Brain pericyte (primary cell): ENCODE measurements at regions not wholly inside any gene's neighbourhood (a gene's known extent, or its start where the extent isn't known, plus 50 kb on each side); places are given as distances from the start of the nearest gene placed in this dataset.

Source experiments
- DNase-seq: peaks from one replicate; pipeline ENCODE4 v3.0.0-alpha.2; 2012; ENCODE audit warnings: low read depth, low spot score

DNA sequence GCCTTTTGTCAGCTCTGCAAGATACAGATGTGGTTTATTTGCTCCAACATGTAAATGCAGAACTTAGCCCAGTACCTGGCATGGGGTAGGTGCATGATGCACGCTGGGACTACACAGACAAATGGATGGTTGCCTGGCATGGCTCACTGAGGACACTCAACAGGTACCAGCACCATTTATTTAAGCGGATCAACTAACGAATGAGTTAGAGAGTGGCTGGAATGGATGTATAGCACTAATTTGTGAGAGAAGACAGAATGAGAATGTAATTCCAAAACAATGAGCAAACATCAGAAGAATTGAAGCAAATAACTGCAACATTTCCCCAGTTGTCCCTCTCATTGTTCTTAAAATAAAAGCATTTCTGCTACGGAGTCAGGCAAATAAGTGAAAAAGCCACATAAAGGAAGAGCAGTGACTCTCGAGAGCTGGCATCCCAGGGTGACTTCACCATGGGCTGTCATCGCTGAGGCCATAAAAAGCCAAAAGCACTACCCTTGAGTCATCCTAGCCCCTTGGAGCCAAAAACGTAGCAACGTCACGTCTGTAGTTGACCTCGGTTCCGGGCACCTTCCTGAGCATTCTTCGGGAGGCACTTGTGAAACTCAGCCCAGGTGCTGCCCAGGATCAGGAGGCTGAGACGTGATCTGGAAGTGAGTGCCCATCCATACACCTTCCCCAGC, 290.3 kb downstream of the NSG2 start:
- no peak for DNase-seq

DNA sequence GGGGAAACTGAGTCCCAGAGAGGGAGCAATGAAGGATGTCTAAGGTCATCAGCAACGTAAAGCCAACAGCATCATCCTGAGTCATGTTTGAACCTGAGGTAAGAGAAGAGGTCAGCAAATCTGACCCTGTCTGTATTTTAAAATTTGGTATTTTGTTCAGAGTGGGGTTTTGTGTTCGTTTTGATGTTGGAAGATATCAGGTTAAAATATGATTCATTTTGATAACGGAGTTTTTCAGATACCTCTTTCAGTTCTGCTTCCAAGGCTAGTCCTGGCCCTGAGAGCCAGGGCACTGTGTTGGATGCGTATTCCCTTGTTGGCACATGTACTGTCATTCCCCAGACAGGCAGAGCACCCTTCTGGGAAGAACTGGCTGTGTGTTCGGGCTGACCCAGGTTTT, 291.0 kb downstream of the NSG2 start:
- DNase-seq: no peak

DNA sequence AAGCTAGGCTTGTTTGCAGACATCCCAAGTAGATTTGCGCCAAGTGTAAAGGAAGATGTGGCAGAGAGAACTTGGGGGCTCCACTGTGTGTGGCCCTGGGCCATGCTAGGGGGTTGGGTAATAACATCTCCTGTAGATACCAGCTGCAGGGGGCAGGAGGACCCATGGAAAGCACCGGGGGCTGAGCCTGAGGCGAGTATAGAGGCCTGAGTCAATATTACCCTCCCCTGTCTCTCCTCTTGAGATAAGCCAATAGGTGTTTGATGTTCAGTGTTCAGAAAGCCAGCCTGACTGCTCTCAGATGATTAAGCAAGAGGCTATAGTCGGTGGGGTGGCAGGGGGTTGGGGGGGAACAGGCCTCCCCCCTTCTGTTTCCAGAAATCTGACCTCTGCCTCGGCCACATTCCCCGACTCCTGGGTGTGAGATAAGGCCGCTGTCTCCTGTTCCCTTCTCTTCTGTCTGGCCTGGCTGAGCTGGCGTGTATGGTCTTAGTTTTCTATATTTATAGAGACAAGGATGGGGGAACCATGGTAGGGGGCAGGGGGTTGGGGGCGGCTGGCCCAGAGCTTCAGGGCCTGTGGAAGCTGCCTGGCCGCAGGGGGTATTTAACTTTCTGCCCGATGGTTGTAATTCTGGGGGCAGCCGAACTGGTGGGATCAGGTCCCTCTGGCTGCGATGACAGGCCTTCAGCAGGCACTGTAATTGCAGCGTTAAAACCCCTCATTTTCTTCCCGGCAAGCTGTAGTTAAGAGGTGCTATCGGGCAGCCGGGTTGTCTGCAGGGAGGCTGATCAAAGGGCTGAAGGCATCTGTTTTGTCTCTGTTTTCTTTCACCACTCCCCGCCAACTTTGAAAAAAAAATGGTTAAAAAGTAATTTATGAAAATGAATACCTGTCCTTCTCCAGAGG, 292.0 kb downstream of the NSG2 start:
- DNase-seq: no peak

DNA sequence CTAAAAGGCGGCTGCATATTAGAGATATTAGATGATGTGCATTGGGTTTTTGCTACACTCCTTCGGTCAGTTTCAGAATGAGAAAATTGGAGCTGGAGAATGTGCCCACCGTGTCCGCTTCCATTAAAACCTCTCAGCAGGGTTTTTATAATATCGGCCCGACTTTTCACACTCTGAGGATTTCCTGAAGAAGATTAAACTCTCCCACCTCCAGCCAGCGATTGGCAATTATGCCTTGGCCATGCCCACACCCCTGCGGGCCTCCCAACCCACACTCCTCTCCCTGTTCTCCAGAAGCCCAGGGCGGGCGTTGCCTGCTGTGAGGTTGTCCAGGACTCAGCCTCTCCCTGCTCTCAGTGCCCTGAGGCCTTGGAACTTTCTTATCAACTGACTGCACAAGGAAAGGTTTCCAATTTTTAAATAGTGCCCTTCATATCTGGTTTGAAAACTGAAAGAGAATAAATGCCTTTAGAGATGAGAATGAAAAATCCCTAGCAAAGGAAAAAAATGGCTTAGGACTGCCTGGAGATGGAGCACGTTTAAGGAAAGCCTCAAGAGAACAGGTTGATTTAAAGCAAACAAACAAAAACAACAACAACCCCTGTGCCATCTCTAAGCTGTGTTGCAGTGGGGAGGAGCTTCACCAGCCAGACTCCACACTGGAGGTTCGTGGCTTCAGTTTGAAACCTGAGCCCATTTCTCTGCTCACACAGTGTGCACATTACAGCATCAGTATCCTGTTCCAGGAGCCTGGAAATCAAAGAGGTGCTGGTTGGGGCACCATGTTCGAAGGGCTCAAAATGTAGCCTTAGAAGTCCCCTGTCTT, 292.9 kb downstream of the NSG2 start:
- DNase-seq: no peak

DNA sequence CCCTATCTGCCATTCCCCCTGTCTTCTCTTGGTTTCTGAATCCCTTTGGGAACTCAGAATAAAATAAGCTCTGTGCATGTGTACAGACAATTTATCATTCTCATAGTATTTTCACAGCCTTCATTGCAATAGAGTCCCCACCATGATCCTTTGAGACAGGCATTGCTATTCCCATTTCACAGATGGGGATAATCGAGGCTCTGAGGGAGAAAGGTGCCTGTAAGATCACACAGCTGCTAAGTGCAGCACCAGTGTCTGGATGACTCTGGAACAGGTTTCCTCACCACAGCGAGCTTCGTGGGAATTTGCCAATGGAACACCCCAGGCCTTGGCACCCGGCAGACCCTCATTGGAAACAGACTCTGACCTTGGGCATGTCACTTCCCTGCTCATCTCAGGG, 293.6 kb downstream of the NSG2 start:
- no peak for DNase-seq

DNA sequence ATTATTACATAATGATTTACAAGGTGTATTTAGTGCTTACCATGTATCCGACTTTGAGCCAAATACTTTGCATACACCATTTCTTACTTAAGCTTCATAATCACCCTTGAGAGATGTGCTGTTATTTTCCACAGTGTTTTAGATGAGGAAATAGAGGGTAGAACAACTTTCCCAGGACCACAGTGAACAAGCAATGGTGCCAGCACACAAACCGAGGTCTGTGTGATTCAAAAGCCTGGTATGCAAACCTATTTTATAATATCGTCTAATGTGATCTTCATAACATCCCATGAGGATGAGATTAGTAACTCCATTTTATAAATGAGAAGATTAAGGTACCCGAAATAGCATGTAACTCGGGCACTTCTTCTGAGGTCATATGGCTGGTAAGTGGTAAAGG, 294.7 kb downstream of the NSG2 start:
- no peak for DNase-seq

DNA sequence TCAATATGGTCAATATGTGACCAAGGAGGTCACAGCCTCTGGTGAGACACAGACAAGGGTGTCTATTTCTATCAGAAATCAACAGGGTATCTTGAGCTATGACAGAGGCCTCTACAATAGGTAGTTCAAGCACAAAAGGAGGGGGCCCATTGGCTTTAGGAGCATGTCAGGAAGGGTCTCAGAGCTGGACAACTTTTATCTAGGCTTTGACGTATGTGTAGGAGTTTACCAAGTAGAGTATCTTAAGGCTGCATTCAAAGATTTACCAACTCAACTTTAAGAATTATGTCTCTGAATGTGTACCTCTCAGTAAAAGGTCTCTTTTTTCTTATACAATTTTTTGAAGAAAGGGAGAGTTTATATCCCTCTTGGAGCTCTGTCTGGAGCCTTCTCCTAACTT, 297.2 kb downstream of the NSG2 start:
- no peak for DNase-seq

DNA sequence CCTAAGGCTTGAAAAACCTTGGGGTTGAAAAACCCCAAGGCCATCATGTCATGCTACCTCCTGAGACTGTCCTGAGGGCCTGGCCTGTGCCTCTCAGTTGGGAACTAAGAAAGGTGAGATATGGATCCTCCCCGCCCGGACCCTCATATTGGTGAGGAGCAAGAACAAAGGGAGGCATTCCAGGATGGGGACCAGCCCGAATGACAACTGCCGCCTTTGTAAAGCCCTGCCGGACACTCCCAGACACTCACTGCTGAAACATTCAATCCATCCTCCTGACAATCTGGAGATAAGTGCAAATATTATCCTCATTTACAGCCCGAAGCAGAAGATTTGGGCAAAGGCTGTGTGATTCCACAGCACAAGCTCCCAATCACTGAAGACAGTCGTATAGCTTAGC, 298.3 kb downstream of the NSG2 start:
- no peak for DNase-seq

DNA sequence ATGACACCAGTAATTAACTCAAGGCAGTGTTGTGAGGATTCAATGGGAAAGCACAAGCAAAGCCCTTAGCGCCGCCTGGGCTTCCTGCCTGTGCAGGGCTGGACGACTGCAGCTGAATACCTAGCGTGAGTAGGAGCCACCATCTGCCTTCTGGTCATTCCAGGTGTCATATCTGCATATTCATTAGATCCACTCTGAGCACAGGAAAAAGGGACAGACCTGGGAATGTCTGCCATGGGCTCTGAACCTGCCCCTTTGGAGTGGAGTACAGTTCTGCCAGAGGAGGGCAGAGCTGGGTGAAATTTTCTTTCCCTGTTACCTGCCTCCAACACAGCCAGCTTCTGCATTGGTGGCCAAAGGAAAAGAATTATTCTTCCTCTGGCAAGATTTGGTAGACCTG, 298.8 kb downstream of the NSG2 start:
- DNase-seq: no peak

DNA sequence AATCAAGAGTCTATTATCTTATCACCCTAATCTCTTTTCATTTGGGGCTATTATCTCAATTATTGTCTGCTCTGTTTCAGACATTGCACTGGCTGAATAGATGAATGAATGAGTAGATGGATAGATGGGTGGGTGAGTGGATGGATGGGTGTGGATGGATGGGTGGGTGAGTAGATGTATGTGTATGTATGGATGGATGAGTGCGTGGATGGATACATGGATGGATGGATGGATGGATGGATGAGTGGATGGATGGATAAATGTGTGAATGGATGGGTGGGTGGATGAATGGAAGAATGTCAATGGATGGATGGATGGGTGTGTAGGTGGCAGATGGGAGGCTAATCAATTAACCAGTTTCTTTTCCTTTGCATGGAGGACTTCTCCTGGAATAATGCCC, 301.7 kb downstream of the NSG2 start:
- DNase-seq: no peak

DNA sequence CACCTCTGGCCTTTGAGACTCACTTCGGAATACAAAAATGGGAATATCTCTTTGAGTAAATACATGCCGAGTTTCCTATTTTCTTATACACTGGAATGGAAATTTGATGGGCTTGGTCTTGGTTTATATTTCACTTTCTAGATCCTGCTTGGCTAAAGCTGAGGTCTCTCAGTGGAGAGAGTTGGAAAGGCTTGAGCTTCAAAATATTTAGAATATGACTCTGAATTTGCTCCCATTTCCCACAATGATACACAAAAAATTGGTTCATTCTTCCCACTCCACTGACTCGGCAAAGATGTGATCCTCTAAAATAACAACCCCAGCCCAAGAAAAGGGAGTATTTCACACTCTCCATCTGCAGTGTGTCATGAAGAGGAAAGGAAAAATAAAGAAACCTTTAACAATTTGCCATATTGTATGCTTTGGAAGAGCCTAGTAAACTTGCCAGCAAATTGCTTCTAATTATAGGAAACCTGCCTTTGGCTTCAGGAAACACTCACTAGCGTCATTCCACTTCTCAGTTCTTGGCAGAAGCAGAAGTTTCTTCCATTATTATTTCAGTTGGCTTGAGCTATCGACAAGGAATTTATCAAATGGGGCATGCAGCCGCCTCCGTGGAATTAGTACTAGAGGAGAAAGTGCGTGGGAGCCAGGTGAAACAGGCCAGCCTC, 302.9 kb downstream of the NSG2 start:
- no peak for DNase-seq

DNA sequence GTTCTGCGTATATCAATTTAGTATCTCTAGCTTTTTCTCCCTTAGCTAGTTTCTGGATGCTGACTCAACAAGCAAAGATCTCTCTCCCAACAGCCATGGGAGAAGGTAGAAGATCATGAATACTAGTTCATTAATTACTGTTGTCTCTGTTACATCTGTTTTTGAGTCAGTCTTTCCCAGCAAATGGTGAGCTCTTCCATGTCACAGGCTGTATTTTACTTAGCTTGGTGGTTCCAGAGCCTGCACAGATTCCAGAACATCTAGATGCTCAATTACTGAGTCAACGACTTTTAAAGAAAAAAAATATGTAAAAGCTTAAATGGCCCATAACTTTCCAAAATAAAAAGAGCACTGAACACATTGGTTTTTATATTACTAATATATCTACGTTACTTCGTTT, 307.2 kb downstream of the NSG2 start:
- no peak for DNase-seq

DNA sequence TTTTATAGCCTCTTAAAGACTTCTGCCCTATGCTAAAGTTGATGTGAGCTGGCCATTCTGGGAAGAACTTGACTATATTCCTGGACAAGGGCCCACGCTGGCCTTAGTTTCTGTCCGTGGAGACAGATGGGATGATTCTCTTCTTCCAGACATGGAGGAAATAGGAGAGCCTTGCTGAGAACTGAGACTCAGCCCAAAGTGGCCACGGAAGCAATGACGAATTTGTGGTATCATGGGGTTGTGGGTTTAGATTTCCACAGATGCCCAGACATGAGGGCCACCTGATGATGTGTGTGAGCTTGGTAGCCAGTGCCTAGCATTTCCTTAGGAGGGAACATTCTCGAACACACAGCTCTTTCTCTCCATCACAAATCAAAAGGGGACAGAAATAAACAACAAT, 309.1 kb downstream of the NSG2 start:
- no peak for DNase-seq

DNA sequence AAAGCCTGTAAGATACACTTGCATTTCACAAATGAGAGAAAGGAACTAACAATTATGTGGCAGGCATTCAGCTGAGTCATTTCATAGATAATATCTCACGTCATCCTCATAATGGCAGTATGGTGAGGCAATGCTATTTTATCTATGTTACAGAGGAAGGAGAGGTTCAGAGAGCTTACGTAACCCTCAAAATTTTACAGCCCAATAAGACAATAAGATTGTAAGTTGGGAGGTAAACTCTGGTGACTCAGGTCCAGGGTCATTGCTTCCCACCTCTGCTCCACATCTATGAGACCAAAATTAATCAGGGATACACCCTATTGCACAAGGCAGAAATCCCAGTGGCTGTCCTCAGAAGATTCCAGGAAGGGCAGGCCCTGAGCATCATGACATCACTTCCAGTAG, 309.7 kb downstream of the NSG2 start:
- DNase-seq: no peak

DNA sequence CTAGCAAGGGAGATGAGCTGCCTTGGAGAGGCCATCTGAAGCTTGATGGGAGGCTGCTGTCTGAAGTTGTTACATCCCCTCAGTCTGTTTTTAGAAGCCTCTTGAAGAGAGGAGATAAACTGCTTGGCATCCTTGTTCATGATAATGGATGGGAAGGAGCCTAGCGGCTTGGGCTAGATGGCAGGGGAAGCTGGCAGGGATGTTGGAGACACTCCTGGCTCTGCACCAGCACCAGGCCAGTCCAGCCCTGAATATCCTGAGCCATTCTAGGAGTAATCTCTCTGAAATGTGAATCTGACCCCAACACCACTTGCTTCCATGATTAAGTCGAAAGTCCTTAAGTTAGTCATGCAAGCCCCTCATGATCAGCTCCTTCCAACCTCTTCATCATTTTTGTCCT, 310.5 kb downstream of the NSG2 start:
- DNase-seq: no peak

DNA sequence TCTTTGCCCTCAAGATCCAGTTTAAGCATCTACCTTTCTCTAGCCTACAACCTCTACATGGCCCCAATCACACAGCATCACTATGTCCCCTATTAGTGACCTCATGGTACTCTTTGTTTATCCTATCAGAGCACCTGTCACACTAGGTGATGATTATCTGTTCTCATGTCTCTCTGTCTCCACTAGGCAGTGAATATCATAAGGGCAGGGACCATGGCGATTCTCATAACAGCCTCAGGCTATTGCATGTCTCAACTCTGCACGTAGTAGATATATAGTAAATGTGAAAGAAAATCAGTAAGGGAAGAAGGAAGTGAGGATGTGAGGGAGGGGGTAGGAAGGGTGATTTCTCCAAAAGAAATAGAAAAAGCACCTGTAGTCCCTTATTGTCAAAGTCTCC, 311.0 kb downstream of the NSG2 start:
- DNase-seq: no peak

DNA sequence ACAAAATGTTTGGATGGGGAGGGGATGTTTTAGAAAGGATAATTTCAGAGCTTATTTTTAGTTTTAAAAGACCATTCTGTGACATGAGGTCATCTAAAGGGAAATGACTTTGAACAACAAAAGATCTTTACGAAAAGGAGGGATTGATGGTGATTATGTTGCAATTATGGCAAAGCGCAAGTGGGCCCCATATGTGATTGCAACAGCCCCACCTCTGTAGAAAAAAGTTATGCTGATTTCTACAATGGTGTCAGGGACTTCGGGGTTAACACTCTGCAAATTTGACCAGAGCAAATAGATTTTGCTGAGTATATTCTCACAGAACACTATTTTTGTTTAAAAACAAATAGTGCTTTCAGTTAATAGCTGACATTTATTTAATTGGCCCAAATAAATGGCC, 312.8 kb downstream of the NSG2 start:
- no peak for DNase-seq

DNA sequence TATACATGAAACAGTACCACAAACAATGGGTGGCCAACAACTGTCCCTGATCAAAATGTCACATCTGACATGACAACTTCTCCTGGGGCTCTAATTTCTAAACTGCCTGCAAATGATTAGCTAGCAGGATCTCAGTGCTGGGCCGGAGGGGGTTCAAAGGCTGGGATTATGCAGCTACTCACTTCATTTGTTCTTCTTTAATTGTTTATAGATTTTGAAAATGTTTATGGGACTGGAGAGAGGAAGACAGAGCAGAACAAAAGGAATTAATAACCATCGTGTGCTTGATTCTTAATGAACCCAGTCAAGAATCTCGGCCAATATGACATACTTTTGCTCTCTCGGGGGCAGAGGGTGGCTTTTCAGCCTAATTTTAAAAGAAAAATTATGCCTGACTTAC, 313.6 kb downstream of the NSG2 start:
- DNase-seq: no peak

DNA sequence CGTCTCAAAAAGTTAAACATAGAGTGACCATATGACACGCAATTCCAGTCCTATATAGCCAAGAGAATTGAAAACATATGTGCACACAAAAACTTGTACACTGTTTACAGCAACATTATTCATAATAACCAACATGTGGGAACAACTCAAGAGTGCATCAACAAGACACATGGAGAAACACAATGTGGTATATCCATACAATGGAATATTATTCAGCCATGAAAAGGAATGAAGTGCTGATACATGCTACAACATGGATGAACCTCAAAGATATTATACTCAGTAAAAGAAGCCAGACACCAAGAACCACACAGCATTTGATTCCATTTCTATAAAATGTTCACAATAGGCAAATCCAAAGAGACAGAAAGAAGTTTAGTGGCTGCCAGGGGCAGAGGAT, 317.0 kb downstream of the NSG2 start:
- DNase-seq: no peak

DNA sequence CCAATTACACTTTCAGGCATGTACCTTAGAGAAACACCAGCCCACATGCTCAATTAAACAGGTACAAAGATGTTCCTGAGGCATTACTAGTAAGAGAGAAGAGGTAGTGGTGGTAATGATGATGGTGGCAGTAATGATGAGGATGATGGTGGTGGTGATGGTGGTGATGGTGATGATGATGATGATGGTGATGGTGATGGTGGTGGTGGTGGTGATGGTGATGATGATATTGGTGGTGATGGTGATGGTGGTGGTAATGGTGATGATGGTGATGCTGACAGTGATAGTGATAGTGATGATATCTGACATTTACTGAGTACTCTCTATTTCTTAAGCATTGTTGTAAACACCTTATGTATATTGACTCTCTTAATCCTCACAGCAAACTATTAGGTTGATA, 318.4 kb downstream of the NSG2 start:
- no peak for DNase-seq

DNA sequence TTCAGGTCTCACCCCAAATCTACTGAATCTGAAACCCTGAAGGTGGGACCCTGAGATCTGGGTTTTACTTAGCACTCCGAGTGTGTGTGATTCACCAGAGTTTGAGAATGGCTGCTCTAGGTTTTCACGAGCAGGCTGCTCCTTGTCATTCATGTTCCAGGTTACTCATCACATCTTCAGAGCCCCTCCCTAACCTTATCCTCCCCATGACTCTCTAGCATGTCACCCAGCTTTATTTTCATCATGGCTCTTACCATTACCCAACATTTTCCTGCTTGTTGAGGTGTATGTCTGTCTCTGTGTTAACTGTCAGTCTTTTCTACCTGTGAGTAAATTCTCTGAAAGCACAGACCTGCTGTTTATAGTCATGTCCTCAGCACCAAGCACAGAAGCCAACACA, 319.2 kb downstream of the NSG2 start:
- DNase-seq: no peak

DNA sequence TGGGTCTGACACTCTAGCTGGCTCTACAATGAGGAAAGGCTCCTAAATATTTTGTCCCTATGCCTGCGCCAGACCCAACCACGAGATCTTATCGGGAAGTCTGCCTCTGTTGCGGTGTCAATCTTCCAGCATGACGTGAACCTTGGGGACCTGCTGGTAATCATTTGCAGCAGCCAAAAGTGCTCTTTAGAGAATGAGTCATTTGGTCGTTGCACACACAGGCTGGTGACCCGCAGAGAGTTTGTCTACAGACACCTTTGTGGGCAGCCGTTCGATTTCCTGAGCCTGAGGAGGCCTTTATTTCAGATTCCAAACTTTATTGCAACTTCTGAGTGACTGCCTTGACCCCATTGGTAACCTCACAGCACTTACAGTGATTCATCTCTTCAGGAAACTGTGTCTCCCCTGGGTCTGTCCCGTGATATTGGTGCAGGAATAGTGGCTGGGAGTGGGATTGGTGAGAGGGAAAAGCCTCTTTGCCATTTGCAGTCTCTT, 326.1 kb downstream of the NSG2 start:
- DNase-seq: no peak
